C4-2B (cell line): ENCODE measurements at regions not wholly inside any gene's neighbourhood (a gene's known extent, or its start where the extent isn't known, plus 50 kb on each side); places are given as distances from the start of the nearest gene placed in this dataset.

Experiments used
- CTCF ChIP-seq: fragments of 450-650 bp; conservative IDR thresholded peaks from 2 replicates; pipeline ENCODE4 v1.5.1; 2017; ENCODE audit warnings: mild to moderate bottlenecking
- ZFX ChIP-seq: fragments of 450-650 bp; IDR thresholded peaks from 2 replicates; pipeline ENCODE4 v1.6.1; 2017

- TF ChIP-seq CTCF (no peak), ZFX (no peak)
Measured at GRCh38 chrX:7242613-7243012, 94.7 kb upstream of the PUDP start.
